ENCODE measurements at regions not wholly inside any gene's neighbourhood (a gene's known extent, or its start where the extent isn't known, plus 50 kb on each side); places are given as distances from the start of the nearest gene placed in this dataset.

DNA sequence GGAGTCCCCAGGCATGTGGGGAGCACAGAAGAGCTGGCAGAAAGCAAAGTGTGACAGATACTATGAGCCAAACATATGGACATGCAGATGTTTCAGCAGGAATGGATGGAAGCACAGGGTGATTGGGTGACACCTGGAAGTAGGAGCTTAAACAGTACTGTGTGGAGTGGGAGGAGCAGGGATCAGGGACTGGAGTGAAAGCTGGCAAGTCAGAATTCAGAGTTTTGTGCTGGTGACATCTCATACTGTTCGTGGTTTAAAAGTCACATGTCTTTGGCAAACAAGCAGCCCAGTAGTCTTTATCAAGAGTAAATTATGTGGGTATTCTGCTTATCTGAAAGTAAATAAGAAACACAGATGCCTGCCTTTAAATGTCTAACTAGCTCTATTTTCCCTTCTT lies 408.2 kb downstream of the COG6 start:
- DNase-seq (no peak), ATAC-seq (no peak)
- 52 to 74% (median 58%) methylated on average over 1 of the region's 1 CpG for WGBS, 3 donors
- Histone ChIP-seq H3K36me3 (ENCODE audit: insufficient read depth in 1 of 2, low read depth in 1 of 2) (no peaks in the 10 kb centered on the region), H3K27me3 (ENCODE audit: insufficient read depth in 3 of 3, low read length in 2 of 3) (no peaks in the 10 kb centered on the region), H3K27ac (no peak overlapping the region), H3K4me3 (no peak overlapping the region), H3K4me1 (no peaks in the 10 kb centered on the region), H3K9me3 (no peaks in the 10 kb centered on the region)
- no peak for TF ChIP-seq CTCF (IDR thresholded peaks at IDR 0.05)
- intact Hi-C loops (cut with DNase I), result no loop called here

DNA sequence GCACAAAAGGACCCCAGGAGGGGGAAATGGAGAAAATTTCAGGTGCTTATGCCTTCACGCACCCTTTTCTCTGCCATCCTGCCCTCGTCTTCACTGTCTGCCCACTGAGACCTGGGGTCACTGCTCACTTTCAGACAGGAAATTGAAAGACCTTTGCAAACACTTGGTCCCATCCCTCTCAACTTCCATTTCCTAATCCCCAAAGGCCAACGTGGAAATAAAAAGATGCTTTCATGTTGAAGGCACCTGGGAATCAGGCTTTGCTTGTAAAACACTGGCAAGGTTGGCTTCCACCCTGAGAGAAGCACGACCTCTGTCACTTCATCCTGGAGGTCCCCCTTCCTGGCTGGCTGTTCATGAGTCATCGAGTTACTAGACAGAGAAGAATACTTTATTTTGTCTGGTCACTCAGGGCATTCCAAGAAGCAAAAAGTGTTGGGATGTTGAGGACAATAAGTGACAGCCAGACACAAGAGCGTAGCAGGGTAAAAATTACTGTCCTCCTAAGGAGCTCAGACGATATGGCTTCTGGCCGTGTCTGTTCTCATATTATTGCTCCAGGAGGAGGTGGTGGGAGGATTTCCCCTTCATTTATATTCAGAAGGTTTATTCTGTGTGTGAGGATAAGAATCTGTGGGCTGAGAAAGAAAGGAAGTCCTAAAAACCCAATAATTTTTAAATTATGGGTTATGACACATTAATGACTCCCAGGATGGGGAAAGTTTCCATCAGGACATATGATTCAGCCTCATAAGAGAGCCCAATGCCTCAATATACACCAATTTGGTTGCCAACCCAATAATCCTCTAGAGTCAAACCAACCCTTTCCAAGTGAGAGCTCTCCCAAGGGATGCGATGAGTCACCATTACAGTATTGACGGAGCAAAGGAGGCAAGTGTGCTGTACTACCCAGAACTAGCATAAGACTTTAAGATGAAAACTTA lies 409.0 kb downstream of the COG6 start:
- no peak overlapping the region for H3K27ac ChIP-seq
- DNase-seq, result no peak
- H3K36me3 ChIP-seq (ENCODE audit: insufficient read depth in 1 of 2, low read depth in 1 of 2), result no peaks in the 10 kb centered on the region
- no peaks in the 10 kb centered on the region for H3K27me3 ChIP-seq (ENCODE audit: insufficient read depth in 3 of 3, low read length in 2 of 3)
- H3K4me1 ChIP-seq, result peaks cover 5% of the 10 kb centered on the region
- intact Hi-C loops (cut with DNase I), result loop anchor here (5.0 kb wide), 3 partner anchors 278 to 618 kb away; no protein-coding TSS in a partner anchor
- TF ChIP-seq CTCF (IDR thresholded peaks at IDR 0.05), result no peak
- 72 to 75% (median 73%) methylated on average over 10 of the region's 10 CpGs for WGBS, 3 donors
- no peak overlapping the region for H3K4me3 ChIP-seq
- ATAC-seq, result no peak
- no peaks in the 10 kb centered on the region for H3K9me3 ChIP-seq

GRCh38 chr13:40069173-40070044 lies 413.9 kb downstream of the COG6 start:
- Histone ChIP-seq H3K27me3 (ENCODE audit: insufficient read depth in 3 of 3, low read length in 2 of 3) (no peaks in the 10 kb centered on the region), H3K9me3 (no peaks in the 10 kb centered on the region), H3K27ac (no peak overlapping the region), H3K4me1 (peaks cover 11% of the 10 kb centered on the region), H3K4me3 (peak overlapping the region; percentile 31), H3K36me3 (ENCODE audit: insufficient read depth in 1 of 2, low read depth in 1 of 2) (no peaks in the 10 kb centered on the region)
- ATAC-seq, result peak; percentile 94 to 98 (median 96)
- 14 to 28% (median 17%) methylated on average over 11 of the region's 11 CpGs for WGBS, 3 donors
- intact Hi-C loops (cut with DNase I), result loop anchor here (2.0 to 10.0 kb wide), 7 partner anchors 123 to 613 kb away; no protein-coding TSS in a partner anchor
- TF ChIP-seq CTCF (IDR thresholded peaks at IDR 0.05), result peak; percentile 91
- DNase-seq, result peak; percentile 77 to 86

GRCh38 chr13:40070357-40070756 lies 414.9 kb downstream of the COG6 start:
- intact Hi-C loops (cut with DNase I), result loop anchor here (5.0 to 10.0 kb wide), 3 partner anchors 122 to 244 kb away; no protein-coding TSS in a partner anchor
- ATAC-seq (no peak), DNase-seq (no peak)
- no peaks in the 10 kb centered on the region for H3K27me3 ChIP-seq (ENCODE audit: insufficient read depth in 3 of 3, low read length in 2 of 3)
- TF ChIP-seq CTCF (IDR thresholded peaks at IDR 0.05), result no peak
- no peaks in the 10 kb centered on the region for H3K36me3 ChIP-seq (ENCODE audit: insufficient read depth in 1 of 2, low read depth in 1 of 2)
- H3K4me1 ChIP-seq, result peaks cover 11% of the 10 kb centered on the region
- H3K4me3 ChIP-seq, result no peak overlapping the region
- H3K9me3 ChIP-seq, result no peaks in the 10 kb centered on the region
- no peak overlapping the region for H3K27ac ChIP-seq
- WGBS, 3 donors, result 85 to 92% (median 87%) methylated on average over 3 of the region's 3 CpGs
